Lower lobe of right lung (tissue), 2 donors: ENCODE measurements at regions not wholly inside any gene's neighbourhood (a gene's known extent, or its start where the extent isn't known, plus 50 kb on each side); places are given as distances from the start of the nearest gene placed in this dataset.
"Not testable (repeated sequence)": the region's sequence is repeated elsewhere in the genome, so short reads cannot be mapped to it uniquely, and the experiment has no call there.

Experiments
- ATAC-seq, 2 donors: fragments of 200-7000 bp; cut with Tn5 transposase; one replicate each; pipeline ENCODE4 v1.9.1; 2020 to 2022; ENCODE audit warnings: mild to moderate bottlenecking in 2 of 2, moderate library complexity in 2 of 2
- DNase-seq: peaks from one replicate; pipeline ENCODE4 v3.0.0-alpha.2; 2020
- H3K27ac ChIP-seq: fragments of 200-600 bp; one replicate; pipeline ENCODE4 v1.8.0; 2022
- H3K27me3 ChIP-seq: fragments of 200-600 bp; one replicate; pipeline ENCODE4 v1.8.0; 2022; ENCODE audit warnings: low read depth
- H3K36me3 ChIP-seq: fragments of 200-600 bp; one replicate; pipeline ENCODE4 v1.8.0; 2022; ENCODE audit warnings: mild to moderate bottlenecking
- H3K4me1 ChIP-seq: fragments of 200-600 bp; one replicate; pipeline ENCODE4 v1.8.0; 2022
- H3K4me3 ChIP-seq: fragments of 200-600 bp; one replicate; pipeline ENCODE4 v1.8.0; 2022; ENCODE audit warnings: mild to moderate bottlenecking
- H3K9me3 ChIP-seq: fragments of 200-600 bp; one replicate; pipeline ENCODE4 v1.8.0; 2022
- intact Hi-C: fragments of 100-400 bp; cut with DNase I; formaldehyde crosslinking; loops from one replicate; pipeline ENCODE4 v1.11.0; 2022
- TF ChIP-seq, protein P1 (sequence below): fragments of 200-600 bp; IDR thresholded peaks from one replicate; pipeline ENCODE4 v1.8.0; 2022; ENCODE audit warnings: antibody characterized with exemption, mild to moderate bottlenecking
- donor health status: DM: no; HTN: yes; CAD: no; lungs with severe emphysema.

DNA sequence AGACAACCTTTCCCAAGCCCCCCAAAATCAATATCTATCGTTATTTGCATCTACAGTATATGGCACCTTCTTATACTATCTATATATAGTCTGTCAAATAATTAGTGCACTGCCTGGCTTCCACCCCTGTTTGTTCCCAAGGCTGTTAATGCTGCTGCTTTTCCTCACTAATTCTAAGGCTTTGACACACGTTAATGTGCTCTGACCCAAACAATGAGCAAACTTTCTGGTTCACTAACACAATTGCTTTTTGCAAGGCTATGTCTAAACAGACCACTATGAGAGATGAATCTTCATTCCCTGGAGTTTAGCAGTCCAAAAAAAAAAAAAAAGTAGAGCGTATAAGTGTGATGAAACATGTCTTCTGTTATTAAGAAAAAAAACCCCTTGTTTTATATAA is 360.9 kb upstream of the AGA start:
- TF ChIP-seq, protein P1, sequence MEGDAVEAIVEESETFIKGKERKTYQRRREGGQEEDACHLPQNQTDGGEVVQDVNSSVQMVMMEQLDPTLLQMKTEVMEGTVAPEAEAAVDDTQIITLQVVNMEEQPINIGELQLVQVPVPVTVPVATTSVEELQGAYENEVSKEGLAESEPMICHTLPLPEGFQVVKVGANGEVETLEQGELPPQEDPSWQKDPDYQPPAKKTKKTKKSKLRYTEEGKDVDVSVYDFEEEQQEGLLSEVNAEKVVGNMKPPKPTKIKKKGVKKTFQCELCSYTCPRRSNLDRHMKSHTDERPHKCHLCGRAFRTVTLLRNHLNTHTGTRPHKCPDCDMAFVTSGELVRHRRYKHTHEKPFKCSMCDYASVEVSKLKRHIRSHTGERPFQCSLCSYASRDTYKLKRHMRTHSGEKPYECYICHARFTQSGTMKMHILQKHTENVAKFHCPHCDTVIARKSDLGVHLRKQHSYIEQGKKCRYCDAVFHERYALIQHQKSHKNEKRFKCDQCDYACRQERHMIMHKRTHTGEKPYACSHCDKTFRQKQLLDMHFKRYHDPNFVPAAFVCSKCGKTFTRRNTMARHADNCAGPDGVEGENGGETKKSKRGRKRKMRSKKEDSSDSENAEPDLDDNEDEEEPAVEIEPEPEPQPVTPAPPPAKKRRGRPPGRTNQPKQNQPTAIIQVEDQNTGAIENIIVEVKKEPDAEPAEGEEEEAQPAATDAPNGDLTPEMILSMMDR: no peak
- H3K27ac ChIP-seq: no peak overlapping the region
- no peaks in the 10 kb centered on the region for H3K36me3 ChIP-seq
- H3K9me3 ChIP-seq: no peaks in the 10 kb centered on the region
- ATAC-seq (no peak), DNase-seq (no peak)
- no peak overlapping the region for H3K4me3 ChIP-seq
- intact Hi-C loops: no loop called here
- no peaks in the 10 kb centered on the region for H3K4me1 ChIP-seq
- H3K27me3 ChIP-seq: no peaks in the 10 kb centered on the region

DNA sequence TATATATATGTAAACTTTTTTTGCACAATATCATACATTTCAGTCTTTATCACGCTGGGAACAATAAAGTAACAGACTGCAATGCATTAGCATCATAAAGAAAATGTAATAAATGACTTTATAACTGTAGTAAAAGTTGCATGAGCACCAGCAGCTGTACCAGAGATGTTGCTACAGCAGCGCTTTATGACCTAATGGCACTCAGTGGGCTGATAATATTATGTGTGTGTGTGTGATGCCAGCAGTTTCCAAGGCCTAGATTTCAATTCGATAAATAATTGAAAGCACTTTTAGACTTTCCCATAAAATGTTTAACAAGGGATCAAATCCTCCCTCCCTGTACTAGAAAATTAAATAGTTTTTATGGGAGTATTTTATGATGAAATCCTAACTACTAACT is 367.6 kb upstream of the AGA start:
- TF ChIP-seq, protein P1: no peak
- Histone ChIP-seq H3K9me3 (no peaks in the 10 kb centered on the region), H3K27ac (no peak overlapping the region), H3K36me3 (no peaks in the 10 kb centered on the region), H3K4me3 (no peak overlapping the region), H3K4me1 (no peaks in the 10 kb centered on the region), H3K27me3 (no peaks in the 10 kb centered on the region)
- ATAC-seq: no peak
- intact Hi-C loops: no loop called here
- no peak for DNase-seq

DNA sequence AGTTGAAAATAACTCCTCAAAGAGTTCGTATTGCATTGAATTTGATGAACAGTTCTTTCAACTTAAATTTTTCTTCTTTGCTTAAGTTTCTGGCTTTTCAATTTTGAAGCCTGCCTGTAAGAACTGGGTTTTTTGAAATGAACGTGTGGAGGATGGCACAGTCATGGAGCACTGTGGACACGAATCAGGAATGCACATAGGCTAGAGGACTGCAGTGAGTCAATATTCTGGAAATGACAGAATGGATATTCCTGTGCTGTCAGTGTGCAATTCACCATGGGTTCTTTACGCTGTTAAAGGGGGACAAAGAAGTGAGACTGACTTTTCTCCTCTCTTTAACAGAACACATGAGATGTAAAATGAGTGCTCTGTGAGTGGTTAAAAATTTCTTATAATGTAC is 368.0 kb upstream of the AGA start:
- H3K27me3 ChIP-seq: no peaks in the 10 kb centered on the region
- TF ChIP-seq, protein P1: no peak
- H3K4me3 ChIP-seq: no peak overlapping the region
- intact Hi-C loops: no loop called here
- H3K27ac ChIP-seq: no peak overlapping the region
- H3K9me3 ChIP-seq: no peaks in the 10 kb centered on the region
- ATAC-seq (no peak), DNase-seq (no peak)
- H3K4me1 ChIP-seq: no peaks in the 10 kb centered on the region
- no peaks in the 10 kb centered on the region for H3K36me3 ChIP-seq

DNA sequence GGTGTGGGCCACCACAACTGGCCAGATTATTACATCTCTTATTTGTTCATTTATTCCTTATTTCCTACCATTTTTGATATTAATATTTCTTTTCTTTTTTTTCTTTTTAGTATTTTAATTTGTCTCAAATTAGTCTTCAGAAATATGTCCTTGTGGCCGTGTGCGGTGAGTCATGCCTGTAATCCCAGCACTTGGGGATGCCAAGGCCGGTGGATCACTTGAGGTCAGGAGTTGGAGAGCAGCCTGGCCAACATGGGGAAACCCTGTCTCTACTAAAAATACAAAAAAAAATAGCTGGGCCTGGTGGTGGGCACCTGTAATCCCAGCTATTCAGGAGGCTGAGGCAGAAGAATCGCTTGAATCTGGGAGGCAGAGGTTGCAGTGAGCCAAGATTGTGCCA is 376.2 kb upstream of the AGA start:
- H3K27me3 ChIP-seq, H3K9me3 ChIP-seq, DNase-seq, ATAC-seq, intact Hi-C loops, H3K4me1 ChIP-seq, H3K36me3 ChIP-seq, H3K27ac ChIP-seq, H3K4me3 ChIP-seq: not testable (repeated sequence)

DNA sequence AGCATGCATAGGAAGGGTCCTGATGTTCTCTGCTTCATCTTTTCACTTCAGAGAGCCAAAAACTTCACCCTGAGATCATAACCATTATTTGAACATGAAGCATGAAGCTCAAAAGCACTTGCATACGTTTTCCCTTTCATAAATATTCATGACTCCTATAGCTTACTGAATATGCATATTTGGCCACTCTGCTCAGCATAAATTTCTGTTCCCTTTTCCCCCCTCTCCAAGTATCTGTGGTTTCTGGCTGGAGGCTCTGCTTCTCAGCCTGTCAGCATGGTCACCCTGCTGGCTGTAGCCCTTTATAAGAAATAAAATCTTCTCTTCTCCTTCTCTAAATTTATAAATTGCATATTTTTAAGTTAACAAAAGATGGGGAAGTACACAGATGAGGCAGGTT is 384.7 kb upstream of the AGA start:
- DNase-seq (no peak), ATAC-seq (no peak)
- TF ChIP-seq, protein P1: no peak
- Histone ChIP-seq H3K9me3 (no peaks in the 10 kb centered on the region), H3K27ac (no peak overlapping the region), H3K27me3 (no peaks in the 10 kb centered on the region), H3K36me3 (no peaks in the 10 kb centered on the region), H3K4me1 (no peaks in the 10 kb centered on the region), H3K4me3 (no peak overlapping the region)
- intact Hi-C loops: no loop called here

DNA sequence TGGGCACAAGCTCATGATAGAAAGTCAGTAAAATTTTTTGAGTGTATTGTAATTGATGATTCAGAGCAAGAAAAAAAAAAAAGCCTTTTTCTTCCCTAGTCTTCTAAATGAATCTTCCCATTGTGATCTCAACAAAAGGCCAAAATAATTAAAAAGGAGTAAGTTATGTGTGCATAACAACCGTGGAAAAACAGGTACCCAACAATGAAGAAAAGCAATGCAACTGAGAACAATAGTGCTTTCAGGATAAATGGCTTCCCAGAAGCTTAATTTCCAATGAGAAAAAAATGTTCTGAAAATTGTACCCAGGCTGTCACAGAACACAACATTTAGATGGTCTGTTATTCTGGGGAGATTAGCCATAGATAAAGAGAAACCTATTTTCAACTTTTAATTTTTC is 399.0 kb upstream of the AGA start:
- Histone ChIP-seq H3K36me3 (no peaks in the 10 kb centered on the region), H3K9me3 (no peaks in the 10 kb centered on the region), H3K4me3 (no peak overlapping the region), H3K27ac (no peak overlapping the region), H3K27me3 (no peaks in the 10 kb centered on the region), H3K4me1 (no peaks in the 10 kb centered on the region)
- intact Hi-C loops: no loop called here
- DNase-seq (no peak), ATAC-seq (no peak)
- TF ChIP-seq, protein P1: no peak
